ENCODE measurements at regions not wholly inside any gene's neighbourhood (a gene's known extent, or its start where the extent isn't known, plus 50 kb on each side); places are given as distances from the start of the nearest gene placed in this dataset.
A peak's percentile ranks its signal among the peaks of the same experiment; 100 is the strongest.

- DNase-seq, result no peak
Observed at GRCh38 chr9:129247285-129248153, 69.5 kb upstream of the IER5L start.

- peak; percentile 67 for DNase-seq
Observed at GRCh38 chr9:129245276-129245675, 67.2 kb upstream of the IER5L start.

GRCh38 chr9:129242971-129243561 is 65.0 kb upstream of the IER5L start:
- DNase-seq, result peak; percentile 22

- no peak for DNase-seq
Observed at GRCh38 chr9:129242191-129242941, 64.3 kb upstream of the IER5L start.

- no peak for DNase-seq
Observed at GRCh38 chr9:129241725-129242124, 63.7 kb upstream of the IER5L start.

- no peak for DNase-seq
Observed at GRCh38 chr9:129240581-129241211, 62.6 kb upstream of the IER5L start.

GRCh38 chr9:129239946-129240490 is 62.0 kb upstream of the IER5L start:
- DNase-seq, result no peak

GRCh38 chr9:129237803-129238202 is 59.7 kb upstream of the IER5L start:
- DNase-seq, result no peak

GRCh38 chr9:129237164-129237611 is 59.1 kb upstream of the IER5L start:
- peak; percentile 68 for DNase-seq

- no peak for DNase-seq
Observed at GRCh38 chr9:129236441-129237145, 58.5 kb upstream of the IER5L start.

GRCh38 chr9:129235931-129236331 is 57.9 kb upstream of the IER5L start:
- DNase-seq, result no peak

GRCh38 chr9:129235041-129235930 is 57.2 kb upstream of the IER5L start:
- DNase-seq, result no peak

GRCh38 chr9:129234491-129234890 is 56.4 kb upstream of the IER5L start:
- no peak for DNase-seq

GRCh38 chr9:129232839-129233591 is 55.0 kb upstream of the IER5L start:
- DNase-seq, result no peak

GRCh38 chr9:129231759-129232158 is 53.7 kb upstream of the IER5L start:
- no peak for DNase-seq

- no peak for DNase-seq
Observed at GRCh38 chr9:129231022-129231739, 53.1 kb upstream of the IER5L start.

GRCh38 chr9:129230302-129230701 is 52.2 kb upstream of the IER5L start:
- DNase-seq, result no peak

Data from EL (cell line).